HL-60 (cell line): ENCODE measurements at regions not wholly inside any gene's neighbourhood (a gene's known extent, or its start where the extent isn't known, plus 50 kb on each side); places are given as distances from the start of the nearest gene placed in this dataset.

Experiments used
- DNase-seq, 2 experiments: peaks; one replicate each; pipeline ENCODE4 v3.0.0-alpha.2; 2010 to 2020; ENCODE audit warnings: low read depth in 1 of 2, low spot score in 1 of 2
- H3K27ac ChIP-seq: fragments of 250-450 bp; sonication (Bioruptor Pico); replicated peaks from 2 replicates; pipeline ENCODE4 v1.5.1; 2020; ENCODE audit warnings: mild to moderate bottlenecking, moderate library complexity
- H3K27me3 ChIP-seq: fragments of 250-450 bp; sonication (Bioruptor Pico); 2 replicates; pipeline ENCODE4 v1.5.1; 2021; ENCODE audit warnings: mild to moderate bottlenecking, moderate library complexity; ENCODE audit not compliant: insufficient read depth, poor library complexity, severe bottlenecking
- H3K4me3 ChIP-seq: replicated peaks from 2 replicates; pipeline ENCODE4 v1.5.1; 2011; ENCODE audit warnings: mild to moderate bottlenecking, control low read depth, low read length; ENCODE audit not compliant: insufficient read depth
- GABPA ChIP-seq: IDR thresholded peaks from 2 replicates; pipeline ENCODE4 v1.6.1; 2012; ENCODE audit warnings: low read depth
- POLR2AphosphoS5 ChIP-seq: IDR thresholded peaks from 2 replicates; pipeline ENCODE4 v1.6.1; 2012; ENCODE audit warnings: low read depth
- REST ChIP-seq: IDR thresholded peaks from 2 replicates; pipeline ENCODE4 v1.6.1; 2012; ENCODE audit warnings: low read depth; ENCODE audit not compliant: insufficient replicate concordance
- SPI1 ChIP-seq: IDR thresholded peaks from 2 replicates; pipeline ENCODE4 v1.6.1; 2012; ENCODE audit warnings: low read depth, mild to moderate bottlenecking, borderline replicate concordance
- TF ChIP-seq, protein P1 (sequence below): IDR thresholded peaks from one replicate; pipeline ENCODE4 v1.5.1; 2011; ENCODE audit warnings: low read length, control low read depth, inconsistent platforms; ENCODE audit not compliant: insufficient read depth

GRCh38 chr4:165600959-165601683 lies 222.3 kb downstream of the CPE start:
- TF ChIP-seq GABPA (no peak), POLR2AphosphoS5 (no peak), SPI1 (no peak), REST (no peak)
- TF ChIP-seq, protein P1, sequence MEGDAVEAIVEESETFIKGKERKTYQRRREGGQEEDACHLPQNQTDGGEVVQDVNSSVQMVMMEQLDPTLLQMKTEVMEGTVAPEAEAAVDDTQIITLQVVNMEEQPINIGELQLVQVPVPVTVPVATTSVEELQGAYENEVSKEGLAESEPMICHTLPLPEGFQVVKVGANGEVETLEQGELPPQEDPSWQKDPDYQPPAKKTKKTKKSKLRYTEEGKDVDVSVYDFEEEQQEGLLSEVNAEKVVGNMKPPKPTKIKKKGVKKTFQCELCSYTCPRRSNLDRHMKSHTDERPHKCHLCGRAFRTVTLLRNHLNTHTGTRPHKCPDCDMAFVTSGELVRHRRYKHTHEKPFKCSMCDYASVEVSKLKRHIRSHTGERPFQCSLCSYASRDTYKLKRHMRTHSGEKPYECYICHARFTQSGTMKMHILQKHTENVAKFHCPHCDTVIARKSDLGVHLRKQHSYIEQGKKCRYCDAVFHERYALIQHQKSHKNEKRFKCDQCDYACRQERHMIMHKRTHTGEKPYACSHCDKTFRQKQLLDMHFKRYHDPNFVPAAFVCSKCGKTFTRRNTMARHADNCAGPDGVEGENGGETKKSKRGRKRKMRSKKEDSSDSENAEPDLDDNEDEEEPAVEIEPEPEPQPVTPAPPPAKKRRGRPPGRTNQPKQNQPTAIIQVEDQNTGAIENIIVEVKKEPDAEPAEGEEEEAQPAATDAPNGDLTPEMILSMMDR, result no peak
- H3K27ac ChIP-seq, result no peak overlapping the region
- H3K4me3 ChIP-seq, result no peak overlapping the region
- H3K27me3 ChIP-seq, result no peaks in the 10 kb centered on the region
- DNase-seq, result no peak

DNA sequence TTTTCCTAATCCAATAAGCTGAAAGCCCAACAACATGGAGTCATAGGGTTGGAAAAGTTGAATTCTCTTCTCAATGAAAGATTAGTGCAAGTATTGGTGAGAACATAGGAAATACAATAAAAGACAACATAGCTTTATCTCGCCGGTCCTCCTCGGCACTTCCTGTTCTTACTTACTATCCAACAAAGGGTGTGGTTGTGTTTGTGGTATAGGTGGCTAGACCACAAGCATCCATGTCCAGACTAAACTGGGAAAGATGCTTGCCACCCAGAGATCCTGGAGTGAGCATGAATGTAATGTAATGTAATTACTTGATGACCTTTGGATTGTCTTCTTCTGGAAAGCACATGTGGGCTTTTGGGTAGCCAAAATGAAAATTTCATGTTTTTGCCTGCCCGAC lies 223.8 kb downstream of the CPE start:
- no peak overlapping the region for H3K4me3 ChIP-seq
- TF ChIP-seq, protein P1, result no peak
- TF ChIP-seq POLR2AphosphoS5 (no peak), REST (no peak), GABPA (no peak), SPI1 (no peak)
- DNase-seq, result no peak
- H3K27me3 ChIP-seq, result no peaks in the 10 kb centered on the region
- no peak overlapping the region for H3K27ac ChIP-seq

GRCh38 chr4:165604181-165604580 lies 225.4 kb downstream of the CPE start:
- Histone ChIP-seq H3K4me3 (no peak overlapping the region), H3K27ac (no peak overlapping the region), H3K27me3 (no peaks in the 10 kb centered on the region)
- DNase-seq, result no peak
- TF ChIP-seq REST (no peak), GABPA (no peak), SPI1 (no peak), POLR2AphosphoS5 (no peak)
- TF ChIP-seq, protein P1, result no peak
